GM12878 (cell line): ENCODE measurements at regions not wholly inside any gene's neighbourhood (a gene's known extent, or its start where the extent isn't known, plus 50 kb on each side); places are given as distances from the start of the nearest gene placed in this dataset.

ENCODE experiments used
- ATAC-seq: fragments of 200-7000 bp; cut with Tn5 transposase; 3 replicates; pipeline ENCODE4 v1.9.1; 2020; ENCODE audit warnings: mild to moderate bottlenecking, moderate library complexity
- BruUV-seq: library from RNA; stranded (reverse); fragments of 400-500 nt; replicated peaks from 2 replicates; lab custom pipeline; 2021; lab: Mats Ljungman, UMichigan
- CTCF ChIA-PET: fragments of 300-600 bp; sonication (Branson Sonifier 250); formaldehyde crosslinking; extraction: SDS; loops from one replicate; lab custom pipeline; 2021; ENCODE audit warnings: inconsistent platforms; lab: Yijun Ruan, JAX
- POLR2A ChIA-PET: fragments of 350-600 bp; formaldehyde crosslinking; extraction: SDS; loops from one replicate; lab custom pipeline; 2021; ENCODE audit warnings: inconsistent platforms; lab: Charles Lee
- RAD21 ChIA-PET: fragments of 300-600 bp; sonication (Branson Sonifier 250); formaldehyde crosslinking; loops from one replicate; lab custom pipeline; 2023; ENCODE audit warnings: antibody characterized with exemption; ENCODE audit not compliant: unreplicated experiment; lab: Charles Lee
- SMC1A ChIA-PET: fragments of 300-600 bp; sonication (Branson Sonifier 250); formaldehyde crosslinking; loops from one replicate; lab custom pipeline; 2023; ENCODE audit not compliant: unreplicated experiment, uncharacterized antibody; lab: Charles Lee
- DNase-seq: peaks from one replicate; pipeline ENCODE4 v3.0.0-alpha.2; 2011; ENCODE audit warnings: low read depth, low spot score
- FAIRE-seq: peaks from 3 replicates; lab custom pipeline; 2011; peaks lifted over from hg19 to GRCh38; lab: Jason Lieb, UNC
- H2AFZ ChIP-seq: 2 replicates; pipeline ENCODE4 v1.6.0; 2011; ENCODE audit warnings: low read depth, low read length, control low read depth; ENCODE audit not compliant: control insufficient read depth
- H3K27ac ChIP-seq: 2 replicates; pipeline ENCODE4 v1.5.1; 2011; ENCODE audit warnings: control low read depth; ENCODE audit not compliant: control insufficient read depth, insufficient read depth
- H3K27me3 ChIP-seq, 2 experiments: replicated peaks in 1 of 2; 2 replicates each; pipeline versions ENCODE4 v1.6.0 to v1.6.1; 2011; ENCODE audit warnings: low read length in 1 of 2; ENCODE audit not compliant: control insufficient read depth in 2 of 2, insufficient read depth in 2 of 2
- H3K36me3 ChIP-seq, 2 experiments: 2 replicates each; pipeline ENCODE4 v1.5.1; 2011; ENCODE audit warnings: low read length in 1 of 2; ENCODE audit not compliant: control insufficient read depth in 2 of 2, insufficient read depth in 2 of 2
- H3K4me1 ChIP-seq: 2 replicates; pipeline ENCODE4 v1.6.1; 2011; ENCODE audit warnings: mild to moderate bottlenecking, low read length, moderate library complexity, mixed read lengths; ENCODE audit not compliant: control insufficient read depth, insufficient read depth
- H3K4me2 ChIP-seq: 2 replicates; pipeline ENCODE4 v1.6.0; 2011; ENCODE audit warnings: control low read depth; ENCODE audit not compliant: control insufficient read depth, insufficient read depth
- H3K4me3 ChIP-seq: fragments of 200-600 bp; sonication (generic); 2 replicates; pipeline ENCODE4 v1.5.1; 2016
- H3K79me2 ChIP-seq: 2 replicates; pipeline ENCODE4 v1.6.0; 2011; ENCODE audit warnings: low read length; ENCODE audit not compliant: control insufficient read depth, insufficient read depth
- H3K9ac ChIP-seq: 2 replicates; pipeline ENCODE4 v1.8.0; 2011; ENCODE audit warnings: low read length, control low read depth, mixed read lengths; ENCODE audit not compliant: control insufficient read depth, insufficient read depth
- H3K9me3 ChIP-seq: replicated peaks from 3 replicates; pipeline ENCODE4 v1.5.1; 2011; ENCODE audit warnings: mild to moderate bottlenecking, low read length; ENCODE audit not compliant: control insufficient read depth, insufficient read depth
- H4K20me1 ChIP-seq: 2 replicates; pipeline ENCODE4 v1.6.0; 2011; ENCODE audit not compliant: control insufficient read depth, insufficient read depth
- CHD2 ChIP-seq: IDR thresholded peaks from 2 replicates; pipeline ENCODE4 v1.6.1; 2011; ENCODE audit warnings: low read depth, low read length, improper control_type of control experiment, borderline replicate concordance
- EED ChIP-seq: sonication (generic); IDR thresholded peaks from 2 replicates; pipeline ENCODE4 v1.6.1; 2016; ENCODE audit warnings: antibody characterized with exemption, low read depth
- ETV6 ChIP-seq, 2 experiments: fragments of 450-650 bp in 1 of 2; IDR thresholded peaks in 1 of 2; conservative IDR thresholded peaks in 1 of 2; 2 replicates each; pipeline ENCODE4 v1.6.1; 2014; ENCODE audit warnings: antibody characterized with exemption in 1 of 2, borderline replicate concordance in 1 of 2, low read depth in 1 of 2, mild to moderate bottlenecking in 1 of 2, moderate library complexity in 1 of 2
- HDAC2 ChIP-seq: fragments of 200-600 bp; sonication (generic); IDR thresholded peaks from 2 replicates; pipeline ENCODE4 v1.6.1; 2017
- IKZF1 ChIP-seq: fragments of 450-650 bp; conservative IDR thresholded peaks from 2 replicates; pipeline ENCODE4 v1.6.1; 2017; ENCODE audit warnings: antibody characterized with exemption, mild to moderate bottlenecking
- IKZF2 ChIP-seq, 2 experiments: fragments of 450-650 bp; IDR thresholded peaks; 2 replicates each; pipeline ENCODE4 v1.6.1; 2017; ENCODE audit warnings: mild to moderate bottlenecking in 2 of 2, moderate library complexity in 2 of 2
- MEF2A ChIP-seq: IDR thresholded peaks from 2 replicates; pipeline ENCODE4 v1.6.1; 2011; ENCODE audit warnings: low read depth, mild to moderate bottlenecking, low read length, moderate library complexity; ENCODE audit not compliant: insufficient read depth
- MTA2 ChIP-seq: fragments of 450-650 bp; IDR thresholded peaks from 2 replicates; pipeline ENCODE4 v1.6.1; 2016; ENCODE audit warnings: low read depth, mild to moderate bottlenecking, moderate library complexity
- NRF1 ChIP-seq: conservative IDR thresholded peaks from 2 replicates; pipeline ENCODE4 v1.6.1; 2011; ENCODE audit warnings: mild to moderate bottlenecking, low read depth, low read length, improper control_type of control experiment
- PAX8 ChIP-seq: fragments of 450-650 bp; IDR thresholded peaks from 2 replicates; pipeline ENCODE4 v1.6.1; 2017; ENCODE audit warnings: mild to moderate bottlenecking, moderate library complexity
- RFX5 ChIP-seq: IDR thresholded peaks from 2 replicates; pipeline ENCODE4 v1.6.1; 2011; ENCODE audit warnings: low read depth, low read length, improper control_type of control experiment
- RUNX3 ChIP-seq: IDR thresholded peaks from 2 replicates; pipeline ENCODE4 v1.6.1; 2012; ENCODE audit warnings: low read length, inconsistent platforms
- SMARCA5 ChIP-seq: fragments of 450-650 bp; IDR thresholded peaks from 2 replicates; pipeline ENCODE4 v1.6.1; 2017; ENCODE audit warnings: mild to moderate bottlenecking
- TARDBP ChIP-seq: IDR thresholded peaks from 2 replicates; pipeline ENCODE4 v1.6.1; 2016; ENCODE audit warnings: borderline replicate concordance
- YY1 ChIP-seq: IDR thresholded peaks from 2 replicates; pipeline ENCODE4 v1.6.1; 2011; ENCODE audit warnings: low read depth, mild to moderate bottlenecking, low read length
- WGBS: methylation state at CpG from one replicate; pipeline ENCODE4 v1.1.6; 2016; ENCODE audit warnings: low lambda C conversion rate; ENCODE audit not compliant: insufficient replicate concordance, insufficient coverage; ENCODE audit errors: missing lambda C conversion rate; 5-methylcytosine and 5-hydroxymethylcytosine counted together
- in situ Hi-C: fragments of 300-500 bp; cut with MboI; formaldehyde crosslinking; loops from 9 replicates; pipeline ENCODE4 v1.14.3; 2018; ENCODE audit warnings: mixed read lengths
- intact Hi-C: fragments of 100-400 bp; cut with micrococcal nuclease; formaldehyde crosslinking; loops from one replicate; pipeline ENCODE4 v1.14.2; 2022; ENCODE audit not compliant: unreplicated experiment
- TF ChIP-seq, protein P1 (sequence below): fragments of 450-650 bp; IDR thresholded peaks from 2 replicates; pipeline ENCODE4 v1.6.1; 2016; ENCODE audit warnings: mild to moderate bottlenecking
- TF ChIP-seq, protein P2 (sequence below): IDR thresholded peaks from 2 replicates; pipeline ENCODE4 v1.6.1; 2012; ENCODE audit warnings: mild to moderate bottlenecking, low read depth, low read length
- TF ChIP-seq, protein P3 (sequence below): fragments of 450-650 bp; IDR thresholded peaks from 2 replicates; pipeline ENCODE4 v1.6.1; 2017; ENCODE audit warnings: mild to moderate bottlenecking, moderate library complexity
- TF ChIP-seq, protein P4 (sequence below): IDR thresholded peaks from 2 replicates; pipeline ENCODE4 v1.6.1; 2011; ENCODE audit warnings: low read depth, mild to moderate bottlenecking, low read length, moderate library complexity, borderline replicate concordance; ENCODE audit errors: extremely low read depth

DNA sequence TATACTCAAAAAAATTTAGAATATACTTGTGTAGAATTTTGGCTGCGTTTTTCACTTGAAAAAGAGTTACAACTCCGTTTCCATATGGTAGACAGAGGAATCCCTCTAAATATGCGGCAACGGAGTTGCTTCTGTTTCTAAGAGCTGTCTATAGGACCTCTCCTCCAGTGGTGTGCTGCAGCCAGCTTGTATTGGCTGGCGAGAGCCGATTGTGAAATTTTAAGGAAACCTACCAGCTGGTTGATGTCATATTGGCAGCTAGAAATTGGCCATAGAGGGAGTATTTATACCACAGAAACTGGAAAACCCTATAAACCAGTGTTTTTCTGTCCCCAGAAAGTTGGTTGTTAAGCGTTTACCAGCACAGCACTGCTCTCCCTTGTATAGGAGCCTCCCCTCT lies 655.8 kb upstream of the EEF2KMT start:
- DNase-seq (no peak), ATAC-seq (no peak), FAIRE-seq (no peak)
- intact Hi-C loops (no loop called here), in situ Hi-C loops (no loop called here)
- H3K4me1 ChIP-seq, result no peaks in the 10 kb centered on the region
- H3K9ac ChIP-seq, result no peak overlapping the region
- ChIA-PET POLR2A (no interaction called here), CTCF (no interaction called here), SMC1A (no interaction called here), RAD21 (no interaction called here)
- H3K4me2 ChIP-seq, result no peak overlapping the region
- H3K27ac ChIP-seq, result no peak overlapping the region
- WGBS, result 9% methylated on average over 7 of the region's 7 CpGs
- H3K4me3 ChIP-seq, result no peak overlapping the region
- no peaks in the 10 kb centered on the region for H4K20me1 ChIP-seq
- H3K27me3 ChIP-seq, result no peaks in the 10 kb centered on the region
- H2AFZ ChIP-seq, result no peak overlapping the region
- no peaks in the 10 kb centered on the region for H3K36me3 ChIP-seq
- no TSS peak for BruUV-seq
- no peaks in the 10 kb centered on the region for H3K9me3 ChIP-seq
- H3K79me2 ChIP-seq, result no peaks in the 10 kb centered on the region
- TF ChIP-seq, protein P1, sequence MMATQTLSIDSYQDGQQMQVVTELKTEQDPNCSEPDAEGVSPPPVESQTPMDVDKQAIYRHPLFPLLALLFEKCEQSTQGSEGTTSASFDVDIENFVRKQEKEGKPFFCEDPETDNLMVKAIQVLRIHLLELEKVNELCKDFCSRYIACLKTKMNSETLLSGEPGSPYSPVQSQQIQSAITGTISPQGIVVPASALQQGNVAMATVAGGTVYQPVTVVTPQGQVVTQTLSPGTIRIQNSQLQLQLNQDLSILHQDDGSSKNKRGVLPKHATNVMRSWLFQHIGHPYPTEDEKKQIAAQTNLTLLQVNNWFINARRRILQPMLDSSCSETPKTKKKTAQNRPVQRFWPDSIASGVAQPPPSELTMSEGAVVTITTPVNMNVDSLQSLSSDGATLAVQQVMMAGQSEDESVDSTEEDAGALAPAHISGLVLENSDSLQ, result no peak
- no peak for TF ChIP-seq MEF2A
- no peak for TF ChIP-seq EED
- TF ChIP-seq YY1, result no peak
- no peak for TF ChIP-seq ETV6 (conservative IDR thresholded peaks at IDR 0.05 in 1 of 2, IDR thresholded peaks at IDR 0.05 in 1 of 2; ENCODE audit: borderline replicate concordance in 1 of 2, low read depth in 1 of 2)
- TF ChIP-seq, protein P2, sequence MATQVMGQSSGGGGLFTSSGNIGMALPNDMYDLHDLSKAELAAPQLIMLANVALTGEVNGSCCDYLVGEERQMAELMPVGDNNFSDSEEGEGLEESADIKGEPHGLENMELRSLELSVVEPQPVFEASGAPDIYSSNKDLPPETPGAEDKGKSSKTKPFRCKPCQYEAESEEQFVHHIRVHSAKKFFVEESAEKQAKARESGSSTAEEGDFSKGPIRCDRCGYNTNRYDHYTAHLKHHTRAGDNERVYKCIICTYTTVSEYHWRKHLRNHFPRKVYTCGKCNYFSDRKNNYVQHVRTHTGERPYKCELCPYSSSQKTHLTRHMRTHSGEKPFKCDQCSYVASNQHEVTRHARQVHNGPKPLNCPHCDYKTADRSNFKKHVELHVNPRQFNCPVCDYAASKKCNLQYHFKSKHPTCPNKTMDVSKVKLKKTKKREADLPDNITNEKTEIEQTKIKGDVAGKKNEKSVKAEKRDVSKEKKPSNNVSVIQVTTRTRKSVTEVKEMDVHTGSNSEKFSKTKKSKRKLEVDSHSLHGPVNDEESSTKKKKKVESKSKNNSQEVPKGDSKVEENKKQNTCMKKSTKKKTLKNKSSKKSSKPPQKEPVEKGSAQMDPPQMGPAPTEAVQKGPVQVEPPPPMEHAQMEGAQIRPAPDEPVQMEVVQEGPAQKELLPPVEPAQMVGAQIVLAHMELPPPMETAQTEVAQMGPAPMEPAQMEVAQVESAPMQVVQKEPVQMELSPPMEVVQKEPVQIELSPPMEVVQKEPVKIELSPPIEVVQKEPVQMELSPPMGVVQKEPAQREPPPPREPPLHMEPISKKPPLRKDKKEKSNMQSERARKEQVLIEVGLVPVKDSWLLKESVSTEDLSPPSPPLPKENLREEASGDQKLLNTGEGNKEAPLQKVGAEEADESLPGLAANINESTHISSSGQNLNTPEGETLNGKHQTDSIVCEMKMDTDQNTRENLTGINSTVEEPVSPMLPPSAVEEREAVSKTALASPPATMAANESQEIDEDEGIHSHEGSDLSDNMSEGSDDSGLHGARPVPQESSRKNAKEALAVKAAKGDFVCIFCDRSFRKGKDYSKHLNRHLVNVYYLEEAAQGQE, result no peak
- no peak for TF ChIP-seq NRF1
- TF ChIP-seq TARDBP, result no peak
- no peak for TF ChIP-seq RUNX3
- TF ChIP-seq RFX5, result no peak
- TF ChIP-seq PAX8, result no peak
- no peak for TF ChIP-seq IKZF2 (IDR thresholded peaks at IDR 0.05)
- TF ChIP-seq SMARCA5, result no peak
- no peak for TF ChIP-seq CHD2
- TF ChIP-seq MTA2, result no peak
- no peak for TF ChIP-seq IKZF1
- TF ChIP-seq, protein P3, sequence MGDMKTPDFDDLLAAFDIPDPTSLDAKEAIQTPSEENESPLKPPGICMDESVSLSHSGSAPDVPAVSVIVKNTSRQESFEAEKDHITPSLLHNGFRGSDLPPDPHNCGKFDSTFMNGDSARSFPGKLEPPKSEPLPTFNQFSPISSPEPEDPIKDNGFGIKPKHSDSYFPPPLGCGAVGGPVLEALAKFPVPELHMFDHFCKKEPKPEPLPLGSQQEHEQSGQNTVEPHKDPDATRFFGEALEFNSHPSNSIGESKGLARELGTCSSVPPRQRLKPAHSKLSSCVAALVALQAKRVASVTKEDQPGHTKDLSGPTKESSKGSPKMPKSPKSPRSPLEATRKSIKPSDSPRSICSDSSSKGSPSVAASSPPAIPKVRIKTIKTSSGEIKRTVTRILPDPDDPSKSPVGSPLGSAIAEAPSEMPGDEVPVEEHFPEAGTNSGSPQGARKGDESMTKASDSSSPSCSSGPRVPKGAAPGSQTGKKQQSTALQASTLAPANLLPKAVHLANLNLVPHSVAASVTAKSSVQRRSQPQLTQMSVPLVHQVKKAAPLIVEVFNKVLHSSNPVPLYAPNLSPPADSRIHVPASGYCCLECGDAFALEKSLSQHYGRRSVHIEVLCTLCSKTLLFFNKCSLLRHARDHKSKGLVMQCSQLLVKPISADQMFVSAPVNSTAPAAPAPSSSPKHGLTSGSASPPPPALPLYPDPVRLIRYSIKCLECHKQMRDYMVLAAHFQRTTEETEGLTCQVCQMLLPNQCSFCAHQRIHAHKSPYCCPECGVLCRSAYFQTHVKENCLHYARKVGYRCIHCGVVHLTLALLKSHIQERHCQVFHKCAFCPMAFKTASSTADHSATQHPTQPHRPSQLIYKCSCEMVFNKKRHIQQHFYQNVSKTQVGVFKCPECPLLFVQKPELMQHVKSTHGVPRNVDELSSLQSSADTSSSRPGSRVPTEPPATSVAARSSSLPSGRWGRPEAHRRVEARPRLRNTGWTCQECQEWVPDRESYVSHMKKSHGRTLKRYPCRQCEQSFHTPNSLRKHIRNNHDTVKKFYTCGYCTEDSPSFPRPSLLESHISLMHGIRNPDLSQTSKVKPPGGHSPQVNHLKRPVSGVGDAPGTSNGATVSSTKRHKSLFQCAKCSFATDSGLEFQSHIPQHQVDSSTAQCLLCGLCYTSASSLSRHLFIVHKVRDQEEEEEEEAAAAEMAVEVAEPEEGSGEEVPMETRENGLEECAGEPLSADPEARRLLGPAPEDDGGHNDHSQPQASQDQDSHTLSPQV, result no peak
- TF ChIP-seq, protein P4, sequence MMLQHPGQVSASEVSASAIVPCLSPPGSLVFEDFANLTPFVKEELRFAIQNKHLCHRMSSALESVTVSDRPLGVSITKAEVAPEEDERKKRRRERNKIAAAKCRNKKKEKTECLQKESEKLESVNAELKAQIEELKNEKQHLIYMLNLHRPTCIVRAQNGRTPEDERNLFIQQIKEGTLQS, result no peak
- no peak for TF ChIP-seq HDAC2
